Chondrocyte (in vitro differentiated cells): ENCODE measurements at regions not wholly inside any gene's neighbourhood (a gene's known extent, or its start where the extent isn't known, plus 50 kb on each side); places are given as distances from the start of the nearest gene placed in this dataset.
A peak's percentile ranks its signal among the peaks of the same experiment; 100 is the strongest.
"Not testable (repeated sequence)": the region's sequence is repeated elsewhere in the genome, so short reads cannot be mapped to it uniquely, and the experiment has no call there.

Experiments used
- DNase-seq: peaks from one replicate; pipeline ENCODE4 v3.0.0; 2021; ENCODE audit warnings: mixed read lengths, low spot score
- H3K27ac Mint-ChIP-seq: one replicate; pipeline ENCODE4 v1.8.0; 2021; ENCODE audit warnings: mild to moderate bottlenecking, moderate library complexity, mixed read lengths; ENCODE audit not compliant: unreplicated experiment
- H3K27me3 Mint-ChIP-seq: 2 replicates; pipeline ENCODE4 v1.8.0; 2021; ENCODE audit warnings: low read depth, mixed read lengths
- H3K36me3 Mint-ChIP-seq: 2 replicates; pipeline ENCODE4 v1.8.0; 2021; ENCODE audit warnings: low read depth, mixed read lengths
- H3K4me1 Mint-ChIP-seq: 2 replicates; pipeline ENCODE4 v1.8.0; 2021; ENCODE audit warnings: low read depth, mild to moderate bottlenecking, mixed read lengths
- H3K4me3 Mint-ChIP-seq: one replicate; pipeline ENCODE4 v1.8.0; 2021; ENCODE audit warnings: mild to moderate bottlenecking, moderate library complexity, mixed read lengths; ENCODE audit not compliant: unreplicated experiment
- H3K9me3 Mint-ChIP-seq: 2 replicates; pipeline ENCODE4 v1.8.0; 2021; ENCODE audit warnings: low read depth, mixed read lengths
- TF ChIP-seq, protein P1 (sequence below): fragments of 200-600 bp; sonication (generic); IDR thresholded peaks from 2 replicates; pipeline ENCODE4 v1.5.0; 2021; ENCODE audit warnings: antibody characterized with exemption, mild to moderate bottlenecking, moderate library complexity

DNA sequence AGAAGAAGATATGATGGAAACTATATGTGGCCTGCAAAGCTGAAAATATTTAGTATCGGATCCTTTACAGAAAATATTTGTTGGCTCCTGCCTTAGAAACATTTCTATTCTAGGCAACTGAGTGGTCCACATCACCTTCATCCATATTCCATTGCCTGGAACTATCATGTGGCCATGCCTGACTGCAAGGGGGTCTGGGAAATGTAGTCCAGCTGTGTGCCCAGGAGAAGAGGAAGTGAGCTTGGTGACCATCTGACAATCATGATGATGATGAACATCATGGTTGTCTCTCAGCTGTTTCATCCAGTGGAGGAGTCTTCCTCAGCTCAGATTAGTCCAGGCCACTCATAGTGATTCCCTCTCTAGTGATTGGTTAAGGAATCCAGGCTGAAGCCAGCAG is 61.8 kb upstream of the IFNLR1 start:
- DNase-seq, result no peak
- Mint-ChIP-seq H3K27me3 (no peaks in the 10 kb centered on the region), H3K9me3 (peaks cover 3% of the 10 kb centered on the region), H3K4me3 (no peak overlapping the region), H3K27ac (no peak overlapping the region), H3K4me1 (peaks cover 3% of the 10 kb centered on the region), H3K36me3 (no peaks in the 10 kb centered on the region)
- TF ChIP-seq, protein P1, sequence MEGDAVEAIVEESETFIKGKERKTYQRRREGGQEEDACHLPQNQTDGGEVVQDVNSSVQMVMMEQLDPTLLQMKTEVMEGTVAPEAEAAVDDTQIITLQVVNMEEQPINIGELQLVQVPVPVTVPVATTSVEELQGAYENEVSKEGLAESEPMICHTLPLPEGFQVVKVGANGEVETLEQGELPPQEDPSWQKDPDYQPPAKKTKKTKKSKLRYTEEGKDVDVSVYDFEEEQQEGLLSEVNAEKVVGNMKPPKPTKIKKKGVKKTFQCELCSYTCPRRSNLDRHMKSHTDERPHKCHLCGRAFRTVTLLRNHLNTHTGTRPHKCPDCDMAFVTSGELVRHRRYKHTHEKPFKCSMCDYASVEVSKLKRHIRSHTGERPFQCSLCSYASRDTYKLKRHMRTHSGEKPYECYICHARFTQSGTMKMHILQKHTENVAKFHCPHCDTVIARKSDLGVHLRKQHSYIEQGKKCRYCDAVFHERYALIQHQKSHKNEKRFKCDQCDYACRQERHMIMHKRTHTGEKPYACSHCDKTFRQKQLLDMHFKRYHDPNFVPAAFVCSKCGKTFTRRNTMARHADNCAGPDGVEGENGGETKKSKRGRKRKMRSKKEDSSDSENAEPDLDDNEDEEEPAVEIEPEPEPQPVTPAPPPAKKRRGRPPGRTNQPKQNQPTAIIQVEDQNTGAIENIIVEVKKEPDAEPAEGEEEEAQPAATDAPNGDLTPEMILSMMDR, result no peak

DNA sequence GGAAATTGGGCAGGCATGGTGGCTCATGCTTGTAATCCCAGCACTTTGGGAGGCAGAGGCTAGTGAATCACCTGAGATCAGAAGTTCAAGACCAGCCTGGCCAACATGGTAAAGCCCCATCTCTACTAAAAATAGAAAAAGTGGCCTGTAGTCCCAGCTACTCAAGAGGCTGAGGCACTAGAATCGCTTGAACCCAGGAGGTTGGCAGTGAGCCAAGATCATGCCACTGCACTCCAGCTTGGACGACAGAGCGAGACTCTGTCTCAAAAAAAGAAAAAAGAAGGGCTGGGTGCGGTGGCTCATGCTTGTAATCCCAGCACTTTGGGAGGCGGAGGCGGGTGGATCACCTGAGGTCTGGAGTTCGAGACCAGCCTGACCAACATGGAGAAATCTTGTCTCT is 60.2 kb upstream of the IFNLR1 start:
- H3K4me1 Mint-ChIP-seq, H3K4me3 Mint-ChIP-seq, H3K9me3 Mint-ChIP-seq, H3K36me3 Mint-ChIP-seq, DNase-seq, H3K27me3 Mint-ChIP-seq, H3K27ac Mint-ChIP-seq: not testable (repeated sequence)

DNA sequence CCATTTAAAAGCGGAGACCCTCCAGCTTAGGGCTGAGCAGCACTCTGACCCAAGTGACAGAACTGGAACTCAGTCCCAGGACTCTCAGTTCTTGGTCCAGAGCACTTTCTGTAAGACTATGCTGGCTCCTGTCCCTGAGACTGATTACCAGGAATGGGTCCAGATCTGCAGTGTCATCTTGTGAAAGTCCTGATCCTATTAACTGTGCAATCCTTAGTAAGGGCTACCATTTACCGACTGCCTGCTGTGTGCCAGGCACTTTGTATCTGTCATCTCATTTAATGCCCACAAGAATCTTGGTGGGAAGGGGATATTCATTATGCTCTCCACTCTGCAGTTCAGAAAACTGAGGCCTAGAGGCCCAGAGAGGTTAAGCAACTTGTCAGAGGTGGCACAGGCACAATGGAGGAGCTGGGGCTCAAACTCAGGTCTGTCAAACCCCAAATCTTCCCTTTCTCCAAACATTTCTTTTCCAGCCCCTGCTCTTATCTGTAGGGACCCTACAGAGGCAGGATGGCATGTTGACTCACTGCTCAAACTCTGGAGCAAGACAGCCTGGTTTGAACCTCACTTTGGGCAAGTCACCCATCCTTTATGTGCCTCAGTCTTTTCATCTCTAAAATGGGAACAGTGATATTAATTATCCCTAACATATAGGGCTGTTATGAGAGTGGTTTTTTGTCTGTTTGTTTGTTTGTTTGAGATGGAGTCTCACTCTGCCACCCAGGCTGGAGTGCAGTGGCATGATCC is 57.6 kb upstream of the IFNLR1 start:
- Mint-ChIP-seq H3K27me3 (no peaks in the 10 kb centered on the region), H3K4me3 (no peak overlapping the region), H3K27ac (no peak overlapping the region), H3K4me1 (no peaks in the 10 kb centered on the region), H3K36me3 (no peaks in the 10 kb centered on the region), H3K9me3 (no peaks in the 10 kb centered on the region)
- no peak for DNase-seq
- TF ChIP-seq, protein P1, result no peak

DNA sequence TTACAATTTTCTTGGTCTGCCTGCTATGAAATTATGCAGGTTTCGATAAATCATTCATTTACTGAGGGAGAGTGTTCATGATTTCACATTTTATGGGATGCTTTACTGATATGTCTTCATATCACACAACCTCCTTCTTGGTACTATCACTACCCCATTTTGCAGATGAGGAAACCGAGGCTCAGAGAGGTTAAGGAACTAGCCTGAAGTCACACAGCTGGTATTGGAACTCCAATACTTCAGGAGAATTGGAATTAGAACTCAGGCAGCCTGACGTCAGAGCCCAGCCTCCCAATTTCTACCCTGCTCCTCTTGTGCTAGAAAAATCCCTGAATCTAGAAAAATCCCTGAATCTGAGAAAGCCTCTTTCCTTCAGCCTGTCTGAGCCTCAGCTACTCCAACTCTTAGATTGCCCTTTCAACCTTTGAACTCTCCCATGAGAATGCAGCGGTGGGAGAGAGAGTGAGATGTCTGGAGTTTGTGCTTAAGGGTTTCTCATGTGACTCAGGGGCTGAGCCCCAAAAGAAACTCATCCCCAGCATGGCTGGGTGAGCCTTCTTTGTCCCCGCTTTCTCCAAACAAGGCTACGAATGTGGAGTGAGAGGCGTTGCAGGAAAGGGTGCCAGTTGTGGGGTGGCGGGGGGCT is 50.8 kb upstream of the IFNLR1 start:
- H3K4me1 Mint-ChIP-seq, result peaks cover 21% of the 10 kb centered on the region
- TF ChIP-seq, protein P1, result no peak
- no peak for DNase-seq
- no peaks in the 10 kb centered on the region for H3K36me3 Mint-ChIP-seq
- H3K4me3 Mint-ChIP-seq, result no peak overlapping the region
- peaks cover 7% of the 10 kb centered on the region for H3K9me3 Mint-ChIP-seq
- no peaks in the 10 kb centered on the region for H3K27me3 Mint-ChIP-seq
- H3K27ac Mint-ChIP-seq, result no peak overlapping the region

DNA sequence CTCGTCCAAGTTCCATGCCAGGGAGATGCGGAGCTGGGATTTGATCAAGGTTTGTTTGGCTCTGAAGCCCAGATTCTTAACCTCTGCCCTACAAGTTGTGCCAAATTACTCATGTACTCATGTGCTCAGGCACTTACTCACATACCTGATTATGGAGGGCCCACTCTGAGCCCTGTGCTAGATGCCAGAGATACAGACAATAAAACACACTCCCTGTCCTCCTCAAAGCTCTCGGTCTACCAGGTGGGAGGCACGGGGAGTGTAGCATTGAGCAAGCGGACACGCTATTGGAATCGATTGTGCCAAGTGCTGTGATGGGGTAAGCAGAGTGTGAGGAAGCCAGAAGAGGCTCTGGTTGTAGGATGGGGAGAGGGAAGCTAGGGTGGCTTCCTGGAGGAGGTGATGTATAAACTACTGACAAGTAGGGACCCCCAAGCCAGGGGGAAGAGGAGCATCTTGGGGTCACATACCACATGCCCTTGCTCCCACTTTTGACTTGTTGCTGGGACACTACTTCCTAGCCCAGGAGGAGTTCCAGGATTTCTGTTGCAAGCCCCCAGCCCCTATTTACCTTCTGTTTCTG is 49.8 kb upstream of the IFNLR1 start:
- no peak overlapping the region for H3K4me3 Mint-ChIP-seq
- DNase-seq, result no peak

More for the DNA sequence above, 49.8 kb upstream of the IFNLR1 start:
- H3K4me1 Mint-ChIP-seq, result peaks cover 21% of the 10 kb centered on the region
- TF ChIP-seq, protein P1, result no peak
- no peaks in the 10 kb centered on the region for H3K36me3 Mint-ChIP-seq
- peaks cover 7% of the 10 kb centered on the region for H3K9me3 Mint-ChIP-seq
- H3K27ac Mint-ChIP-seq, result peak overlapping the region; percentile 57
- H3K27me3 Mint-ChIP-seq, result no peaks in the 10 kb centered on the region
